ENCODE measurements at regions not wholly inside any gene's neighbourhood (a gene's known extent, or its start where the extent isn't known, plus 50 kb on each side); places are given as distances from the start of the nearest gene placed in this dataset.

GRCh38 chr14:98940693-98941437 lies 331.1 kb downstream of the BCL11B start:
- Histone ChIP-seq H3K4me1 (ENCODE audit: insufficient read depth, low read length) (no peaks in the 10 kb centered on the region), H3K9ac (ENCODE audit: low read length) (no peak overlapping the region), H3K4me2 (ENCODE audit: low read length) (no peak overlapping the region), H3K36me3 (ENCODE audit: insufficient read depth, low read length) (no peaks in the 10 kb centered on the region), H3K79me2 (ENCODE audit: insufficient read depth, low read length) (no peaks in the 10 kb centered on the region), H4K20me1 (ENCODE audit: insufficient read depth, low read length) (no peaks in the 10 kb centered on the region), H3K4me3 (ENCODE audit: insufficient read depth, low read depth, low read length) (no peak overlapping the region), H3K27ac (ENCODE audit: low read depth, low read length) (no peak overlapping the region), H3K27me3 (ENCODE audit: insufficient read depth, low read length) (peaks cover 5% of the 10 kb centered on the region), H2AFZ (ENCODE audit: low read depth, low read length) (no peak overlapping the region), H3K9me3 (ENCODE audit: insufficient read depth, low read depth, low read length) (no peaks in the 10 kb centered on the region)
- FAIRE-seq (no peak), DNase-seq (ENCODE audit: low read depth) (no peak)
- H3K4me1 Mint-ChIP-seq (ENCODE audit: low read depth, unreplicated experiment), result peaks cover 8% of the 10 kb centered on the region
- H3K9me3 Mint-ChIP-seq (ENCODE audit: unreplicated experiment), result peaks cover 6% of the 10 kb centered on the region
- H3K36me3 Mint-ChIP-seq (ENCODE audit: low read depth, unreplicated experiment), result no peaks in the 10 kb centered on the region
- peaks cover 14% of the 10 kb centered on the region for H3K27me3 Mint-ChIP-seq (ENCODE audit: low read depth, unreplicated experiment)
- H3K27ac Mint-ChIP-seq (ENCODE audit: unreplicated experiment), result no peak overlapping the region
- no peak overlapping the region for H3K4me3 Mint-ChIP-seq (ENCODE audit: unreplicated experiment)
- TF ChIP-seq, protein P1, sequence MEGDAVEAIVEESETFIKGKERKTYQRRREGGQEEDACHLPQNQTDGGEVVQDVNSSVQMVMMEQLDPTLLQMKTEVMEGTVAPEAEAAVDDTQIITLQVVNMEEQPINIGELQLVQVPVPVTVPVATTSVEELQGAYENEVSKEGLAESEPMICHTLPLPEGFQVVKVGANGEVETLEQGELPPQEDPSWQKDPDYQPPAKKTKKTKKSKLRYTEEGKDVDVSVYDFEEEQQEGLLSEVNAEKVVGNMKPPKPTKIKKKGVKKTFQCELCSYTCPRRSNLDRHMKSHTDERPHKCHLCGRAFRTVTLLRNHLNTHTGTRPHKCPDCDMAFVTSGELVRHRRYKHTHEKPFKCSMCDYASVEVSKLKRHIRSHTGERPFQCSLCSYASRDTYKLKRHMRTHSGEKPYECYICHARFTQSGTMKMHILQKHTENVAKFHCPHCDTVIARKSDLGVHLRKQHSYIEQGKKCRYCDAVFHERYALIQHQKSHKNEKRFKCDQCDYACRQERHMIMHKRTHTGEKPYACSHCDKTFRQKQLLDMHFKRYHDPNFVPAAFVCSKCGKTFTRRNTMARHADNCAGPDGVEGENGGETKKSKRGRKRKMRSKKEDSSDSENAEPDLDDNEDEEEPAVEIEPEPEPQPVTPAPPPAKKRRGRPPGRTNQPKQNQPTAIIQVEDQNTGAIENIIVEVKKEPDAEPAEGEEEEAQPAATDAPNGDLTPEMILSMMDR (IDR thresholded peaks at IDR 0.05; ENCODE audit: insufficient read depth, low read depth, low read length), result no peak
- TF ChIP-seq EZH2 (IDR thresholded peaks at IDR 0.05; ENCODE audit: insufficient read depth, low read length), result no peak

- no peak overlapping the region for H3K9ac ChIP-seq (ENCODE audit: low read length)
- no peaks in the 10 kb centered on the region for H3K79me2 ChIP-seq (ENCODE audit: insufficient read depth, low read length)
- no peak overlapping the region for H2AFZ ChIP-seq (ENCODE audit: low read depth, low read length)
- H3K36me3 ChIP-seq (ENCODE audit: insufficient read depth, low read length), result no peaks in the 10 kb centered on the region
- H3K4me2 ChIP-seq (ENCODE audit: low read length), result no peak overlapping the region
- no peak for TF ChIP-seq EZH2 (IDR thresholded peaks at IDR 0.05; ENCODE audit: insufficient read depth, low read length)
- H3K27me3 ChIP-seq (ENCODE audit: insufficient read depth, low read length), result peaks cover 5% of the 10 kb centered on the region
- DNase-seq (ENCODE audit: low read depth) (no peak), FAIRE-seq (no peak)
- H3K4me3 ChIP-seq (ENCODE audit: insufficient read depth, low read depth, low read length), result no peak overlapping the region
- H3K9me3 ChIP-seq (ENCODE audit: insufficient read depth, low read depth, low read length), result no peaks in the 10 kb centered on the region
- H3K4me1 ChIP-seq (ENCODE audit: insufficient read depth, low read length), result no peaks in the 10 kb centered on the region
- Mint-ChIP-seq H3K4me3 (ENCODE audit: unreplicated experiment) (no peak overlapping the region), H3K27ac (ENCODE audit: unreplicated experiment) (no peak overlapping the region), H3K27me3 (ENCODE audit: low read depth, unreplicated experiment) (peaks cover 14% of the 10 kb centered on the region), H3K4me1 (ENCODE audit: low read depth, unreplicated experiment) (peaks cover 8% of the 10 kb centered on the region), H3K36me3 (ENCODE audit: low read depth, unreplicated experiment) (no peaks in the 10 kb centered on the region), H3K9me3 (ENCODE audit: unreplicated experiment) (peaks cover 6% of the 10 kb centered on the region)
- H3K27ac ChIP-seq (ENCODE audit: low read depth, low read length), result no peak overlapping the region
- no peaks in the 10 kb centered on the region for H4K20me1 ChIP-seq (ENCODE audit: insufficient read depth, low read length)
These were observed 330.5 kb downstream of the BCL11B start for GRCh38 chr14:98941481-98941880.

GRCh38 chr14:98943907-98944306 lies 328.1 kb downstream of the BCL11B start:
- H3K79me2 ChIP-seq (ENCODE audit: insufficient read depth, low read length), result no peaks in the 10 kb centered on the region
- H3K36me3 Mint-ChIP-seq (ENCODE audit: low read depth, unreplicated experiment), result no peaks in the 10 kb centered on the region
- H3K27me3 ChIP-seq (ENCODE audit: insufficient read depth, low read length), result peaks cover 5% of the 10 kb centered on the region
- no peaks in the 10 kb centered on the region for H4K20me1 ChIP-seq (ENCODE audit: insufficient read depth, low read length)
- H3K27ac ChIP-seq (ENCODE audit: low read depth, low read length), result no peak overlapping the region
- no peak for FAIRE-seq
- no peaks in the 10 kb centered on the region for H3K9me3 ChIP-seq (ENCODE audit: insufficient read depth, low read depth, low read length)
- H3K27me3 Mint-ChIP-seq (ENCODE audit: low read depth, unreplicated experiment), result peaks cover 14% of the 10 kb centered on the region
- H3K9ac ChIP-seq (ENCODE audit: low read length), result no peak overlapping the region
- DNase-seq (ENCODE audit: low read depth), result no peak
- no peak for TF ChIP-seq EZH2 (IDR thresholded peaks at IDR 0.05; ENCODE audit: insufficient read depth, low read length)
- TF ChIP-seq, protein P1 (IDR thresholded peaks at IDR 0.05; ENCODE audit: insufficient read depth, low read depth, low read length), result no peak
- H3K4me1 Mint-ChIP-seq (ENCODE audit: low read depth, unreplicated experiment), result no peaks in the 10 kb centered on the region
- H3K4me3 Mint-ChIP-seq (ENCODE audit: unreplicated experiment), result no peak overlapping the region
- peaks cover 4% of the 10 kb centered on the region for H3K9me3 Mint-ChIP-seq (ENCODE audit: unreplicated experiment)
- H2AFZ ChIP-seq (ENCODE audit: low read depth, low read length), result no peak overlapping the region
- H3K4me1 ChIP-seq (ENCODE audit: insufficient read depth, low read length), result no peaks in the 10 kb centered on the region
- H3K36me3 ChIP-seq (ENCODE audit: insufficient read depth, low read length), result no peaks in the 10 kb centered on the region
- H3K4me2 ChIP-seq (ENCODE audit: low read length), result no peak overlapping the region
- no peak overlapping the region for H3K27ac Mint-ChIP-seq (ENCODE audit: unreplicated experiment)
- H3K4me3 ChIP-seq (ENCODE audit: insufficient read depth, low read depth, low read length), result no peak overlapping the region

Data from astrocyte (in vitro differentiated cells and primary cell).